ENCODE measurements at regions not wholly inside any gene's neighbourhood (a gene's known extent, or its start where the extent isn't known, plus 50 kb on each side); places are given as distances from the start of the nearest gene placed in this dataset.

DNA sequence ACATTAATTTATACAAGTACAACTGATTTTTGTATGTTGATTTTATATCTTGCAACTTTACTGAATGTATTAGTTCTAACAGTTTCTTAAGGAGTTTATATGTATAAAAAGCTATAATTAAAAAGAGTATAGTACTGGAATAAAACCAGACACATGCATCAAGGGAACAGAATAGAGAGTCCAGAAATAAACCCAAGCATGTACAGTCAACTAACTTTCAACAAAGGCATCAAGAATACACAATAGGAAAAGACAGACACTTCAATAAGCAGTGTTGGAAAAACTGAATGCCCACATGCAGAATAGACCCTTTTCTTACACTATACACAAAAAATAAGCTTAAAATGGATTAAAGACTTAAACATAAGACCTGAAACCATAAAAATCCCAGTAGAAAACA is 170.9 kb downstream of the ICE1 start:
- TF ChIP-seq TAF1 (IDR thresholded peaks at IDR 0.05; ENCODE audit: borderline replicate concordance, low read depth, low read length), result no peak
- TF ChIP-seq POLR2AphosphoS5 (IDR thresholded peaks at IDR 0.05; ENCODE audit: low read depth, low read length), result no peak
- TF ChIP-seq POLR2A (IDR thresholded peaks at IDR 0.05; ENCODE audit: low read depth, low read length), result no peak
- DNase-seq (ENCODE audit: insufficient read length) (no peak), FAIRE-seq (no peak)

DNA sequence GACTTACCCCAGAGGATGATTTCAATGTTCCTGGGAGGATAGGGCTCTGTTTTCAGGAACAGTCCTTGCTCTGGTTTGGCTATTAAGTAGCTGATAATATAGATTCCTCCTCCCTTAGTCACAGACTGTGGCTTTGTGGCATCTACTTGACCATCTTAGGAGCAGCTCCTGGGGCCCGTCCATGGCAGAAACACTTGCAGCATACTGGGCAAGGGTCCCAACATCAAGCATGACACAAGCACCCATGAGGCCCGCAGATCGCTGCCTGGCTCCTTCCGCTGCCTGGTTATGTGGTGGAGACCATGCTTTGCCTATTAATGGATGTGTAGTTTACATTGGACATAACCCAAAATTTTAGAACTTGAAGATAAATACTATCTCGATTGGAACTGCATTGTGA is 170.1 kb downstream of the ICE1 start:
- TF ChIP-seq POLR2A (IDR thresholded peaks at IDR 0.05; ENCODE audit: low read depth, low read length) (no peak), TAF1 (IDR thresholded peaks at IDR 0.05; ENCODE audit: borderline replicate concordance, low read depth, low read length) (no peak), POLR2AphosphoS5 (IDR thresholded peaks at IDR 0.05; ENCODE audit: low read depth, low read length) (no peak)
- FAIRE-seq, result no peak
- no peak for DNase-seq (ENCODE audit: insufficient read length)

DNA sequence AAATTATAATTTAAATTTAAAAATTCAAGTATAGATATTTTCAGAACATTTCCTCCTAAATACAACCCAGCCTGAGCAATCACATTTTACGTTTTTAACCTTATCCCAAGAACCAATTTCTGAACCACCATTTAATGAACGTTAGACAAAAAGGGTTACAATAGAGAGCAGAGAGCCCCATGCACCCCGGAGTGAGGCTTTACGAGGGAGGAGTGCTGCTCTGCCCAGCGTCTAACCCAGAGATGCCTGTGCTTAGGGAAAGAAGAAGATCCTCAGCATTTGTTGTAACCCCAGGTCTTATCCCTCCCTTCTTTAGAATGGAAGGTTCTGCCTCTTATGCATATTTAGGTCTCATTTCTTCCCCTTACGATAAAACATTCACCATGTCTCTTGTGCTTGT is 169.1 kb downstream of the ICE1 start:
- DNase-seq (ENCODE audit: insufficient read length) (no peak), FAIRE-seq (no peak)
- no peak for TF ChIP-seq TAF1 (IDR thresholded peaks at IDR 0.05; ENCODE audit: borderline replicate concordance, low read depth, low read length)

DNA sequence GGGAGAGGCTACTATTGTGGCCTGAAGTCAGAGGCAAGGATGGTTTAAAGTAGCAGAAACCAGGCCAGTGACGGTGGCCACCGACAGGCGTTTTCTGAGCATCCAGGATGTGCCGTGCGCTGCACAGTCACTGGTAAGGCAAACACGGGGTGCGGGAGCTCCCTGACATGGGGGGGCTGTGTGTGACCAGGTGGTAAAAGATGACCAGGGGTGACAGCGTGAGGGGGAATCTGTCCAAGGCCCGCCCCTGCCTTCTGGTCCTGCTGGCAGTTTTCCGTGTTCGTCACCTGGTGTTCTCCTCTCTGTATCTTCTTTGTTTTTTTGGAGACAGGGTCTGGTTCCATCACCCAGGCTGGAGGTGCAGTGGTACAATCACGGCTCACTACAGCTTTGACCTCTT is 167.4 kb downstream of the ICE1 start:
- DNase-seq (ENCODE audit: insufficient read length) (no peak), FAIRE-seq (no peak)
- TF ChIP-seq POLR2AphosphoS5 (IDR thresholded peaks at IDR 0.05; ENCODE audit: low read depth, low read length) (no peak), TAF1 (IDR thresholded peaks at IDR 0.05; ENCODE audit: borderline replicate concordance, low read depth, low read length) (no peak), POLR2A (IDR thresholded peaks at IDR 0.05; ENCODE audit: low read depth, low read length) (no peak)

DNA sequence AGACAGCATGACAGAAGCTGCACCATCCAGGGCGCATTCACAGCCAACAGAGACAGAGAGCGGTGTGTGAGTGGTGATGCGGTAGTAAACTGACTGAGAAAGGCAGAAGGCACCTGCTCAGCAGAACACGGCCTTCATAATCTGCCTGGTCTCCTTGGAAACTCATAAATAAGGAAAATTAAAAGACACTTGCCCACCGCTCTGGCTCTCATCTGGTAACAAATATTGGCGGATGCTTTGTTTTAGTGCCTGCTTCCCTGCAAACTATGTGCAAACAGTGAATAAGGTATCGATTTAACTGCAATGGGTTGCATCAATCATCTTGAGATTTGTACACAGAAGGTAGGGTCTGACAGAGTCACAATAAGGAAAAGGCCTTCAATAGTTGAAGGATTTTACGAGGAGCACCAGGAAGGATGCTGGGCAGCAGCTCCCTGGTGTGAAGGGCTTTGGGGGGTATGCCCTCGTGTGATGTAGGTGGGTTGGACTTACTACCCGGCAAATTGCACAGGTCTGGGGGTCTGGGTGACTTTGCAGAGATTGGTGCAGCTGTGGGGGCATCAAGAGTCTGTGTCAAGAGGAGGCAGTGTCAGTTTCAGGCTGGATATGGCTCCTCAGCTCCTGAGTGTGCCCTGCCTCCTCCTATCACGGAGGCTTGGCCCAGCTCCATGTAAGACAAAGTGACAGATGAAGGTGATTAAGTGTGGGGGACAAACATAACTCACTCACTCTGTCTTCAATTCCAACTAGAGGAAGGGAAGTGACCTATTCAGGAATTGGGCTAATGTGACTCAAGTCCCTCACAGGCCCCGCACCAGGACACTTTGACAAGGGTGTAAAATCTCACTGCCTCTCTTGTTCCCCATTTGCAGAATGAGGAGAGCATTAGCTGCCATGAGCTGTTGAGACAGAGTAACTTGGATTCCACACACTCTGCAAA is 166.7 kb downstream of the ICE1 start:
- DNase-seq (ENCODE audit: insufficient read length) (no peak), FAIRE-seq (no peak)
- TF ChIP-seq TAF1 (IDR thresholded peaks at IDR 0.05; ENCODE audit: borderline replicate concordance, low read depth, low read length) (no peak), POLR2A (IDR thresholded peaks at IDR 0.05; ENCODE audit: low read depth, low read length) (no peak), POLR2AphosphoS5 (IDR thresholded peaks at IDR 0.05; ENCODE audit: low read depth, low read length) (no peak)

DNA sequence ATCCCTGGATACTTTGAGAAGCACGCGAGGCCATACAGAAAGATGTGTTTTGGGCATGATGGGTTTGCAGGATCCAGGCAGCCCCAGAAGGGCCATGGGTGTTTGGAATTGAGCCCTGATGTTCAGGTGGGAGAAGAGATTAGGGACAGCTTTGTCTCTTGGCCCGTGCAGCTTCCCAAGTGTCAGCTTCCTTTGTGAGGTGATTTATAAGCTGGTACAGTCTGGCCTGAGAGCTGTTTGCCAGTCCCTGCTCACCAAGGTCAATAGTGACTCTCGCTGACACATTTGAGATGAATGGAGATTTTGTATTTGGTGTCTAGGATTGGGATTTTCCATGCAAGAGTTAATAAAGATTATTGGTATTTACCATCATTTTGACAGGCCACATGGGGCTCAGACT is 165.9 kb downstream of the ICE1 start:
- FAIRE-seq, result no peak
- DNase-seq (ENCODE audit: insufficient read length), result no peak
- TF ChIP-seq POLR2A (IDR thresholded peaks at IDR 0.05; ENCODE audit: low read depth, low read length), result no peak
- TF ChIP-seq TAF1 (IDR thresholded peaks at IDR 0.05; ENCODE audit: borderline replicate concordance, low read depth, low read length), result no peak
- TF ChIP-seq POLR2AphosphoS5 (IDR thresholded peaks at IDR 0.05; ENCODE audit: low read depth, low read length), result no peak

DNA sequence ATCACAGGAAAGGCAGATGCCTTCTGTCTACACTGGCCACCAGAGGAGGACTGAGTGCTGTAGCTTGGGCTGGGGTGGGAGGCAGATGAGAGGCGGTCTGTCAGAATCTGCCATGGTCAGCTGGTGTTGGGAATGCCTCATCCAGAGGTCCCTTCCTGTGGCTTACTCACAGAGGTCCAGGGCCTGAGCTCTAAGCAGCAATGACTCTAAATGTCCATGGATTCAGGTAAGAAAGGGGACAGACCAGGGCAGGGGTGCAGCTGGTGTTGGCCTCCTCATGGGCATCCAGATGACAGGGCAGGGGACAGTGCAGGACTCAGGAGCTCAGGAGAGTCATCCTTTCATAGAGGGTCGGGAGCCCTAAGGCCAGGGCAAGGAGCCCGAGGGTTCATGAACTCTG is 165.0 kb downstream of the ICE1 start:
- no peak for TF ChIP-seq TAF1 (IDR thresholded peaks at IDR 0.05; ENCODE audit: borderline replicate concordance, low read depth, low read length)
- TF ChIP-seq POLR2A (IDR thresholded peaks at IDR 0.05; ENCODE audit: low read depth, low read length), result no peak
- no peak for TF ChIP-seq POLR2AphosphoS5 (IDR thresholded peaks at IDR 0.05; ENCODE audit: low read depth, low read length)
- FAIRE-seq (no peak), DNase-seq (ENCODE audit: insufficient read length) (no peak)

DNA sequence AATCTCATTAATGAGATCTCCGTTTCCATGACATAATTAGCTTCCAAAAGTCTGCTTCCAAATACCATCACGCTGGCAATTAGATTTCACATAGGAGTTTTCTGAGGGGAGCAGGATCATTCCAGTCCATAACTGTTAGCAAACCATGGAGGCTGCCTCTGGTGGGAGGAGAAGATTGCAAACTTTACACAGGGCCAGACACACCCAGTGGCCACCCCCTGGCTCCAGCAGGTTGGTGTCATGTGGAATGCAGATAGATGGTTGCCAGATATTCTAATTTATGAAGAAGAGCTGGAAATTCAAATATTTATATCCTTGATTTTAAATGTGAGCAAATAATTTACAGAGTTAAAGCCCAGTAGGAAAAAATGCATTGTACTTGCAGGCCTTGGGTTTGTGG is 164.2 kb downstream of the ICE1 start:
- FAIRE-seq (no peak), DNase-seq (ENCODE audit: insufficient read length) (no peak)
- TF ChIP-seq POLR2AphosphoS5 (IDR thresholded peaks at IDR 0.05; ENCODE audit: low read depth, low read length) (no peak), POLR2A (IDR thresholded peaks at IDR 0.05; ENCODE audit: low read depth, low read length) (no peak), TAF1 (IDR thresholded peaks at IDR 0.05; ENCODE audit: borderline replicate concordance, low read depth, low read length) (no peak)

DNA sequence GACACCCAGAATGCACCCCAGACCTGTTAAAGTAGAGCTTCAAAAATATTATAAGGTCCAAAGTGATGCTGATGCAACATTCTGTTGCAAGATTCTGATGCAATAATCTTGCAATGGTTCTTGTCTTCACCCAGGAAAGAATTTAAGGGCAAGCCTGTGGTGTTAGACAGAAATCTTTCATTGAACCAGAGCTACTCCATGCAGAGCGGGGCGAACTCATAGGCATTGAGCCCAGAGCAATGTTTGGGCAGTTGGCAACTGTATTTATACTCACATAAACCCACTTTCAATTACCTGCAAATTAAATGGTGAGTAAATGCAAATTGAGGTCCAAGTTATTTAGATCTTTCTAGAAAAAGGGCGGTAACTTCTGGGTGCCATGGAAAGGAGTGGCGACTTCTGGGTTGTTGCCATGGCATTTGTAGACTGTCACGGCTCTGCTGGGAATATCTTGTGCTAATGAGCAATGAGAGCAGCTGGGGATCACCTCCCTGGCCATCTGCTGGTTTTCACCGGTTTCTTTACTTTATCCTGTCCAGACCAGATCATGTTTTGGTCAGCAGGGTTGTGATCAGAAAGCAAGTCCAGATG is 163.4 kb downstream of the ICE1 start:
- FAIRE-seq, result no peak
- TF ChIP-seq POLR2A (IDR thresholded peaks at IDR 0.05; ENCODE audit: low read depth, low read length), result no peak
- TF ChIP-seq POLR2AphosphoS5 (IDR thresholded peaks at IDR 0.05; ENCODE audit: low read depth, low read length), result no peak
- no peak for TF ChIP-seq TAF1 (IDR thresholded peaks at IDR 0.05; ENCODE audit: borderline replicate concordance, low read depth, low read length)
- DNase-seq (ENCODE audit: insufficient read length), result no peak

DNA sequence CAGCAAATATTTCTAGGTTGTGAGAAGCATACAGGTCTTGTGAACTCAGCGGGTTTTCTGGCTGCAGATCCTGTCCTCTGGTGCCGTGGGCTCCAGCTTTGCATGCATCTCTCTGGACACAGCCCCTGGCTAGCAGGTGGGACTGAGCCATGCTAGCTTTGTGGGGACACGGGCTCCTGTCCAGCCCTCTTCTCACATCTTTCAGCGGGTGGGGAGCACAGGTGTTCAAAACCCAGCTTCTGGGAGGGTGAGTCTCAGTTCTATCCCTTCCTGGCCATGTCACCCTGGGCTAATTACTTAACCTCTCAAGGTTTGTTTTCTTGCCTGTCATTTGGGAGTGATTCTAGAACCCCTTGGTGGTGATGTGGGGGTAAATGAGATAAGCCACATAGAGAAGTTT is 162.3 kb downstream of the ICE1 start:
- FAIRE-seq, result no peak
- TF ChIP-seq TAF1 (IDR thresholded peaks at IDR 0.05; ENCODE audit: borderline replicate concordance, low read depth, low read length), result no peak
- no peak for DNase-seq (ENCODE audit: insufficient read length)

DNA sequence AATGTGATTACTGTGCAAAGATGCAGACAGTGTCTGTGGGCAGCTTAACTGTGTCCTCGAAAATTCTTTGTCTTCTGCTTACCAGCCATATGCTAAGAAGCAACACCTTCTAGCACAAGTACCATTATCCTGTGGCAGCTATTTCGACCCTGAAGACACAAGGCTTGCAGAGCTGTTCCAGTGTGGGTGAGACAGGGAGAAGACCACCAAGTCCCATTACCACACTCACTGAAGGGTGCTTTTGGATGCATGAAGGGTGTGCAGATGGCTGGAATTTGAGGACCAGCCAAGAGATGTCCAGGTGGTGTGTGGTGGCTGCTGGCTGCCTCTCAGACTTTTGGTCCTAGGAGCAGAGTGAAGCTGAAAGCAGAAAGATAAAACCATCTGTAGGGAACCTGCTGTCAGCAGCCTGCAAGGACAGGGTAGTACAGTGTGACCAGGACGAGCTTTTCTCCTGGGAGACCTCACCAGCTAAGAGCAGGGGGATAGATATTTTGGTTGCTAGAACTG is 161.8 kb downstream of the ICE1 start:
- no peak for FAIRE-seq
- TF ChIP-seq POLR2AphosphoS5 (IDR thresholded peaks at IDR 0.05; ENCODE audit: low read depth, low read length), result no peak
- no peak for TF ChIP-seq POLR2A (IDR thresholded peaks at IDR 0.05; ENCODE audit: low read depth, low read length)
- TF ChIP-seq TAF1 (IDR thresholded peaks at IDR 0.05; ENCODE audit: borderline replicate concordance, low read depth, low read length), result no peak
- no peak for DNase-seq (ENCODE audit: insufficient read length)

DNA sequence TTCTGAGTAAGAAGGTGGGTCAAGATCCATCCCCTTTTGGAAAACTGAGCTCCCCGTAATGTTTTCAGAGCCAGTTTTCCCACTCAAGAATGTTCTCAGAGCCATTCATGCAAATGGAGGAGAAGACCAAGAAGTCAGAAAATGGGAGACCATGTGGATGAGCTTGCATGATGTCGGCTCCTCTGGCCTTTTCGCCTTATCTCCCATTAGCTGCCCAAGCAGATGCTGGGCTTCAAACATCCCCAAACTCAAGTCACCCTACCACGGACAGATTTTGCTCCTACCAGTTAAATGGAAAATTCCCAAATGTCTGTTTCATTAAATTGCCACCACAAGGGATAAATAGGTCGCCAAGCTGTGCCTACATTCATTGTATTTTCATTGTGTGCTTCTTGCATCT is 161.4 kb downstream of the ICE1 start:
- FAIRE-seq (no peak), DNase-seq (ENCODE audit: insufficient read length) (no peak)
- TF ChIP-seq POLR2A (IDR thresholded peaks at IDR 0.05; ENCODE audit: low read depth, low read length) (no peak), POLR2AphosphoS5 (IDR thresholded peaks at IDR 0.05; ENCODE audit: low read depth, low read length) (no peak), TAF1 (IDR thresholded peaks at IDR 0.05; ENCODE audit: borderline replicate concordance, low read depth, low read length) (no peak)

All from GM12892 (cell line).